IPS-NIHi11 (cell line): ENCODE measurements at regions not wholly inside any gene's neighbourhood (a gene's known extent, or its start where the extent isn't known, plus 50 kb on each side); places are given as distances from the start of the nearest gene placed in this dataset.

ENCODE experiments used
- DNase-seq: peaks from one replicate; pipeline ENCODE4 v3.0.0; 2012; ENCODE audit warnings: mixed read lengths, low spot score

- no peak for DNase-seq
These were observed 57.8 kb upstream of the SHANK2 start for GRCh38 chr11:71310184-71310583.

- no peak for DNase-seq
These were observed 57.2 kb upstream of the SHANK2 start for GRCh38 chr11:71309611-71310010.

DNA sequence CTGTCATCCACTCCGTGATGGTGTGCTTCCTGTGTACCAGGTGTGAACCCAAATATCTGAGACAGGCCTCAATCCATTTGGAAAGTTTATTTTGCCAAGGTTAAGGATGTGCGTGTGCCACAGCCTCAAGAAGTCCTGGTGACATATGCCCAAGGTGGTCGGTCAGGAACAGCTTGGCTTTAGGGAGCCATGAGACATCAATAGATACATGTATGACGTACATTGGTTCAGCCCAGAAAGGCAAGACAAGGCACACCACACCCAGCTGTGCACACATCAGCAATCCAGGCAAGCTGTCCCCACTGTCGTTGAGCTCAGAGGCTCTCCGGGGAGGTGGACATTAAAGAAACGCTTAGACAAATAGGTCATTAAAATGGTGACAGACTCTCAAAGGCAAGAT, 56.8 kb upstream of the SHANK2 start:
- DNase-seq, result no peak

GRCh38 chr11:71307811-71308645, 55.7 kb upstream of the SHANK2 start:
- no peak for DNase-seq

GRCh38 chr11:71305451-71306125, 53.2 kb upstream of the SHANK2 start:
- DNase-seq, result no peak

GRCh38 chr11:71305041-71305440, 52.7 kb upstream of the SHANK2 start:
- no peak for DNase-seq

DNA sequence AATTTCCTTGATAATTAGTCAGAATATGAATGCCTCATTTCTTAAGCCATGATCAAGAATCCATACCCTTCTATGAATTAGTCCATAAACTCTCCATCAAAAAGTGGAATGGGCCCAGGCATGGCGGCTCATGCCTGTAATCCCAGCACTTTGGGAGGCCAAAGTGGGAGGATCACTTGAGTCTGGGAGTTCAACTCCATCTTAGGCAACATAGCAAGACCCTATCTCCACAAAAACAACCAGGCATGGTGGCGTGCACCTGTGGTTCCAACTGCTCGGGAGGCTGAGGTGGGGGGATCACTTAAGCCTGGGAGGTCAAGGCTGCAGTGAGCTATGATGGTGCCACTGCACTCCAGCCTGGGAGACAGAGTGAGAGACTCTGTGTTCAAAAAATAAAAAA, 52.1 kb upstream of the SHANK2 start:
- DNase-seq, result no peak

- no peak for DNase-seq
These were observed 51.7 kb upstream of the SHANK2 start for GRCh38 chr11:71304045-71304444.

- no peak for DNase-seq
These were observed 50.5 kb upstream of the SHANK2 start for GRCh38 chr11:71302911-71303310.

- no peak for DNase-seq
These were observed 50.1 kb upstream of the SHANK2 start for GRCh38 chr11:71302534-71302909.
